ENCODE measurements at regions not wholly inside any gene's neighbourhood (a gene's known extent, or its start where the extent isn't known, plus 50 kb on each side); places are given as distances from the start of the nearest gene placed in this dataset.
"Not testable (repeated sequence)": the region's sequence is repeated elsewhere in the genome, so short reads cannot be mapped to it uniquely, and the experiment has no call there.

DNA sequence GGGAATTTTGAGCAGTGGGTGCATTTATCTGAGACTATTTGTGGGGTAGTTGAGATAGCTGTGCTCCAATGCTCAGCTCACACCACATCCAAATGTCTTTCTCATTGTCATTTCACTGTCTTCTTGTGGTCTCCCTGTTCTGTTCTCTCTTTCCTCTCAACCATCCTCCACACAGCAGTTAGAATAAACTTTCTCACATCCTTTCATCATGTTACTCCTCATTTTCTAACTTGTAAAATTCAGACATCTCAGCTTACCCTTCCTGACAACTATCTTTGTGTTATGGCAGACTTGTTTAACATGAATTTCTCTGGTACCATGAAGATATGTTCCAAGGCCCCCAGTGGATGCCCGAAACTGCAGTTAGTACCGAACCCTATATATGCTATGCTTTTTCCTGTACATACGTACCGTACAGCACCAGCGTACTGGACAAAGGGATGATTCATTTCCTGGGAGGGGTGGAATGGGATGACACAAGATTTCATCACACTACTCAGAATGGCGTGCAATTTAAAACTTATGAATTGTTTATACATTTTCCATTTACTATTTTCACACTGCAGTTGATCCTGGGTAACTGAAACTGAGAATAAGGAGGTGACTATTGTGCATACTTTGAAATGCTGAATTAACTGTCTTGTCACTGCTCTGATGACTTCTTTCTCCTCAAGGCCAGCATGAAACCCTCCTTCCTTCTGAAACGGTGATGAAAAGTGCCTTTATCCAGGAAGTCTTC, 177.1 kb upstream of the SLC38A2 start:
- no peak for ATAC-seq
- no peak for TF ChIP-seq CTCF (IDR thresholded peaks at IDR 0.05)

GRCh38 chr12:46548605-46549071, 176.1 kb upstream of the SLC38A2 start:
- H3K4me3 ChIP-seq, result no peak overlapping the region
- 91% methylated on average over 2 of the region's 2 CpGs for WGBS, 2 donors
- no peaks in the 10 kb centered on the region for H3K9me3 ChIP-seq
- no peaks in the 10 kb centered on the region for H3K27me3 ChIP-seq
- ATAC-seq (no peak), DNase-seq (no peak)
- H3K36me3 ChIP-seq (replicated peaks in 1 of 2; ENCODE audit: insufficient read depth in 1 of 2, low read depth in 2 of 2), result no peaks in the 10 kb centered on the region
- H3K4me1 ChIP-seq, result no peaks in the 10 kb centered on the region
- no peak for TF ChIP-seq CTCF (IDR thresholded peaks at IDR 0.05)
- TF ChIP-seq POLR2A (IDR thresholded peaks at IDR 0.05), result no peak
- no peak overlapping the region for H3K27ac ChIP-seq
- intact Hi-C loops (cut with DNase I), result no loop called here

More for the DNA sequence above, 177.1 kb upstream of the SLC38A2 start:
- intact Hi-C loops (cut with DNase I), result no loop called here
- Histone ChIP-seq H3K27me3 (no peaks in the 10 kb centered on the region), H3K4me1 (no peaks in the 10 kb centered on the region), H3K36me3 (replicated peaks in 1 of 2; ENCODE audit: insufficient read depth in 1 of 2, low read depth in 2 of 2) (no peaks in the 10 kb centered on the region), H3K9me3 (no peaks in the 10 kb centered on the region), H3K4me3 (no peak overlapping the region), H3K27ac (no peak overlapping the region)
- 74 to 88% methylated on average over 7 of the region's 7 CpGs for WGBS, 2 donors
- no peak for DNase-seq

GRCh38 chr12:46547421-46548354, 175.1 kb upstream of the SLC38A2 start:
- no peak overlapping the region for H3K4me3 ChIP-seq
- ATAC-seq (no peak), DNase-seq (no peak)
- no peaks in the 10 kb centered on the region for H3K27me3 ChIP-seq
- intact Hi-C loops (cut with DNase I), result no loop called here
- TF ChIP-seq POLR2A (IDR thresholded peaks at IDR 0.05) (no peak), CTCF (IDR thresholded peaks at IDR 0.05) (no peak)
- no peaks in the 10 kb centered on the region for H3K4me1 ChIP-seq
- no peaks in the 10 kb centered on the region for H3K9me3 ChIP-seq
- WGBS, 2 donors, result 79 to 91% methylated on average over 1 of the region's 1 CpG
- H3K27ac ChIP-seq, result no peak overlapping the region
- H3K36me3 ChIP-seq (replicated peaks in 1 of 2; ENCODE audit: insufficient read depth in 1 of 2, low read depth in 2 of 2), result no peaks in the 10 kb centered on the region

GRCh38 chr12:46546634-46547273, 174.2 kb upstream of the SLC38A2 start:
- no peak for ATAC-seq
- H3K4me3 ChIP-seq, result no peak overlapping the region
- no peaks in the 10 kb centered on the region for H3K27me3 ChIP-seq
- intact Hi-C loops (cut with DNase I), result no loop called here
- WGBS, 2 donors, result 87 to 92% methylated on average over 2 of the region's 2 CpGs
- no peak for DNase-seq
- H3K9me3 ChIP-seq, result no peaks in the 10 kb centered on the region
- no peak for TF ChIP-seq CTCF (IDR thresholded peaks at IDR 0.05)
- no peak for TF ChIP-seq POLR2A (IDR thresholded peaks at IDR 0.05)
- no peaks in the 10 kb centered on the region for H3K36me3 ChIP-seq (replicated peaks in 1 of 2; ENCODE audit: insufficient read depth in 1 of 2, low read depth in 2 of 2)
- no peak overlapping the region for H3K27ac ChIP-seq
- H3K4me1 ChIP-seq, result no peaks in the 10 kb centered on the region

GRCh38 chr12:46543378-46543795, 170.8 kb upstream of the SLC38A2 start:
- H3K27ac ChIP-seq; ATAC-seq; H3K4me1 ChIP-seq; intact Hi-C loops (cut with DNase I); H3K4me3 ChIP-seq; H3K36me3 ChIP-seq (replicated peaks in 1 of 2; ENCODE audit: insufficient read depth in 1 of 2, low read depth in 2 of 2); DNase-seq; H3K9me3 ChIP-seq; H3K27me3 ChIP-seq: not testable (repeated sequence)
- WGBS, 2 donors, result 88 to 94% methylated on average over 3 of the region's 3 CpGs

Data from body of pancreas (tissue), 4 donors.